Gastroesophageal sphincter (tissue), 3 donors: ENCODE measurements at regions not wholly inside any gene's neighbourhood (a gene's known extent, or its start where the extent isn't known, plus 50 kb on each side); places are given as distances from the start of the nearest gene placed in this dataset.

Experiments
- CTCF ChIP-seq, 4 experiments: fragments of 200-600 bp in 2 of 4; fragments of 450-650 bp in 2 of 4; sonication (generic) in 1 of 4; IDR thresholded peaks; one replicate each; pipeline ENCODE4 v1.5.1; 2017 to 2019; ENCODE audit warnings: antibody characterized with exemption in 4 of 4, mild to moderate bottlenecking in 2 of 4, moderate library complexity in 2 of 4
- EP300 ChIP-seq: sonication (generic); formaldehyde crosslinking; IDR thresholded peaks from one replicate; pipeline ENCODE4 v1.6.1; 2017; ENCODE audit warnings: antibody characterized with exemption, mild to moderate bottlenecking
- POLR2AphosphoS5 ChIP-seq: sonication (generic); formaldehyde crosslinking; IDR thresholded peaks from one replicate; pipeline ENCODE4 v1.6.1; 2017; ENCODE audit warnings: antibody characterized with exemption

DNA sequence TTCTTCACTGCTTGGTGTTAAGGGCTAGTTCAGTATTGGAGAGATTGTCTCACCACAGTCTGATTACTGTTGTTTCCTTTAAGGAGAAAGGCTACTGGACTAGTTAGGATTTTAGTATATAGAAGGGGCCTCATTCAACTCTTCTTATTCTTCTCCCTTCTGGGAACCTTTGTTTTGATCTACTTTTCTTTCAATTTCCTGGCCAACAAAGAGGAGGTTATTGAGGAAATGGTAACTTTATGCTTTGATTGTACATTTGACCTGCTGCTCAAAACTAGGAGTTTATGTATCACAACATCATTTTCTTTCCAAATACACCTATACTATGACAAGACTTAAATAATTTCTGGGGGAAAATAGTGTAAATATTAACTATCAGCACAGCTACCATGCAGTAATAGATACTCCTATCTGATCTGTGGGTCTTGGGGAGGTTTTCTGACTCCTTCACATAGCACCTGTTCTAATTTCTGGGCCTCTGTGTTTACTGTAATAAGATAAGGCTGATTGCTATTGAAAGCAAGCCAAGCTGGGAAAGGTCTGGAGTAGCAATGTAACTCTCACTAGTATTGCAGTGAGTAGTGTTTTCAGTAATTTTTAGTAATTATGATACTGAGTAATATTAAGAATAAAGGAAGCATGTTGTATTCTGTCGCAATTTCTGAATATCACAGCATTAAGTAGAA, 395.3 kb downstream of the NUP35 start:
- TF ChIP-seq EP300 (no peak), POLR2AphosphoS5 (no peak), CTCF (IDR thresholded peaks at IDR 0.05) (no peak)
